Right lobe of liver (tissue), 6 donors: ENCODE measurements at regions not wholly inside any gene's neighbourhood (a gene's known extent, or its start where the extent isn't known, plus 50 kb on each side); places are given as distances from the start of the nearest gene placed in this dataset.

Experiments used
- ATAC-seq, 4 donors: fragments of 200-7000 bp; cut with Tn5 transposase; one replicate each; pipeline ENCODE4 v1.9.1; 2020; ENCODE audit warnings: mild to moderate bottlenecking in 4 of 4, moderate library complexity in 4 of 4
- DNase-seq, 3 donors: peaks; one replicate each; pipeline ENCODE4 v3.0.0-alpha.2; 2020
- H3K27ac ChIP-seq, 3 donors: fragments of 200-600 bp; one replicate each; pipeline ENCODE4 v1.8.0; 2022
- H3K27me3 ChIP-seq, 2 donors: fragments of 200-600 bp; one replicate each; pipeline ENCODE4 v1.8.0; 2022
- H3K36me3 ChIP-seq, 4 donors: fragments of 200-600 bp; sonication (generic) in 1 of 4; one replicate each; pipeline versions ENCODE4 v1.5.1 to v1.8.0; 2017 to 2022; ENCODE audit warnings: control low read depth in 1 of 4
- H3K4me1 ChIP-seq, 4 donors: fragments of 200-600 bp; sonication (generic) in 1 of 4; one replicate each; pipeline versions ENCODE4 v1.5.1 to v1.8.0; 2017 to 2022; ENCODE audit warnings: control low read depth in 1 of 4
- H3K4me3 ChIP-seq, 3 donors: fragments of 200-600 bp; one replicate each; pipeline ENCODE4 v1.8.0; 2022
- H3K9me3 ChIP-seq, 4 donors: fragments of 200-600 bp; sonication (generic) in 1 of 4; one replicate each; pipeline versions ENCODE4 v1.5.1 to v1.8.0; 2017 to 2022; ENCODE audit warnings: control low read depth in 1 of 4
- CTCF ChIP-seq, 4 donors: fragments of 200-600 bp in 3 of 4; fragments of 450-650 bp in 1 of 4; IDR thresholded peaks; one replicate each; pipeline versions ENCODE4 v1.5.1 to v1.8.0; 2016 to 2022; ENCODE audit warnings: antibody characterized with exemption in 4 of 4, mild to moderate bottlenecking in 2 of 4
- POLR2A ChIP-seq: fragments of 450-650 bp; IDR thresholded peaks from one replicate; pipeline ENCODE4 v1.6.1; 2017; ENCODE audit warnings: antibody characterized with exemption, mild to moderate bottlenecking
- WGBS: methylation state at CpG from one replicate; pipeline ENCODE4 v1.1.6; 2018; ENCODE audit warnings: low coverage, low lambda C conversion rate; ENCODE audit not compliant: insufficient coverage; ENCODE audit errors: missing lambda C conversion rate; 5-methylcytosine and 5-hydroxymethylcytosine counted together
- intact Hi-C, 2 donors: fragments of 100-400 bp; cut with DNase I; formaldehyde crosslinking; loops; one replicate each; pipeline versions ENCODE4 v1.11.2 to v1.14.1; 2022
- donor health status: DM: no; HTN: yes; CAD: no.
- donor health status: DM: no; HTN: no; CAD: no.
- donor health status: DM: no; HTN: no; CAD: no.
- donor health status: DM: no; HTN: yes; CAD: no.
- donor health status: DM: no; HTN: yes; CAD: no.

GRCh38 chr13:84455143-84455905 lies 573.0 kb upstream of the SLITRK1 start:
- H3K36me3 ChIP-seq, result no peaks in the 10 kb centered on the region
- H3K27ac ChIP-seq, result no peak overlapping the region
- TF ChIP-seq POLR2A, result no peak
- TF ChIP-seq CTCF (IDR thresholded peaks at IDR 0.05), result no peak
- H3K4me3 ChIP-seq, result no peak overlapping the region
- H3K27me3 ChIP-seq, result no peaks in the 10 kb centered on the region
- WGBS, result 70% methylated on average over 3 of the region's 7 CpGs
- DNase-seq (no peak), ATAC-seq (no peak)
- intact Hi-C loops, result no loop called here
- no peaks in the 10 kb centered on the region for H3K9me3 ChIP-seq
- no peaks in the 10 kb centered on the region for H3K4me1 ChIP-seq

- H3K4me1 ChIP-seq, result no peaks in the 10 kb centered on the region
- H3K27ac ChIP-seq, result no peak overlapping the region
- TF ChIP-seq POLR2A (no peak), CTCF (IDR thresholded peaks at IDR 0.05) (no peak)
- H3K4me3 ChIP-seq, result no peak overlapping the region
- H3K36me3 ChIP-seq, result no peaks in the 10 kb centered on the region
- ATAC-seq, result no peak
- WGBS, result 67% methylated on average over 2 of the region's 4 CpGs
- H3K9me3 ChIP-seq, result no peaks in the 10 kb centered on the region
- H3K27me3 ChIP-seq, result no peaks in the 10 kb centered on the region
- no peak for DNase-seq
- intact Hi-C loops, result no loop called here
Measured at GRCh38 chr13:84447640-84447978, 565.3 kb upstream of the SLITRK1 start.

DNA sequence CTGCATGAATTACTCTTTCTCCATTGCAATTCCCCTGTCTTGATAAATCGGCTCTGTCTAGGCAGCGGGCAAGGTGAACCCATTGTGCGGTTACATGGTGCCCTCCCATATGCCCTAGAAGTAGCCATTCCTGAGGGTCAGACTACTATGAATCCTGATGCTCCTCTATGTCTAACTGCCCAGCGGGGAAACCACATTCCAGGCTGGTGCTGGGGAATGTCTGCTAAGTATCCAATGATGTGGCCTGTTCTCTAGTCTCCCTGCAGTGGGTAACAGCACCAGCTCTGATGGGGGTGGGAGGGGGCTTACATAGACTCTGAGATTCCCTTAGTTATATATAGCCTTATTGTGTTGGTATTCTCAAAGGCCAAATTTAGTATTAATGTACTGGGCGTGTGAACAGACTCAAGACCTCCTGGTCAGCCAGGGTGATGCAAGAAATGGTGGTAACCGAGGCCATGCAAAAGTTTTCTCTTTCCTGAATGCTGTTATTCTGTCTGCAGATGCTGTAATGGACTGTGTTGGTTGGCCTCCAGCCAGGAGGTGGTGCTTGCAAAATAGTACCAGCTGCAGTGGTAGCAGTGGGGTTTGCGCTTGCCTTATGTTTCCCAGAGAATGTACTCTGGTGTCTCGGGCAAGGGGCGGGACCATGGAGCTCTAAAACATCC lies 564.8 kb upstream of the SLITRK1 start:
- 49% methylated on average over 6 of the region's 9 CpGs for WGBS

DNA sequence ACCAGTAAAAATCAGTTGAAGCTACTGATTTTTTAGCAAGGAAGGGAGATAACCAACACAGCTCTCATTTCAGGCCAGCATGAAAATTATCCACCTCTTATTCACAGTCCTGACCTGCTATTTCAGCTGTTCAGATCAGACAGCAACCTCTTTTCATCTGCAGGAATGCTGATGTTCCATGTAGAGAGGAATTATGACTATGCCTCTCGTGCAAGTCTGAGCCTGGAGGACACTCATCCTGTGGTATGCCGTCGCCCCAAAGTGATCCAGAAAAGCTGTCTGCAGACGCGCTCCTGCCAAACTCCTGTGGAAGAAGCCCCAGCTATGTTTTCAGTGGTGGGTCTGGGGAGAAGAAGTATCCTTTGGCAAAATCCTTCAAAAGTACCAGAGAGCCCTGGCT lies 563.5 kb upstream of the SLITRK1 start:
- no peak for ATAC-seq
- intact Hi-C loops, result no loop called here
- no peaks in the 10 kb centered on the region for H3K9me3 ChIP-seq
- H3K4me3 ChIP-seq, result no peak overlapping the region
- no peak for DNase-seq
- no peak overlapping the region for H3K27ac ChIP-seq
- TF ChIP-seq POLR2A (no peak), CTCF (IDR thresholded peaks at IDR 0.05) (no peak)
- WGBS, result 77% methylated on average over 3 of the region's 5 CpGs
- H3K36me3 ChIP-seq, result no peaks in the 10 kb centered on the region
- no peaks in the 10 kb centered on the region for H3K4me1 ChIP-seq
- no peaks in the 10 kb centered on the region for H3K27me3 ChIP-seq

More for the DNA sequence above, 564.8 kb upstream of the SLITRK1 start:
- Histone ChIP-seq H3K27me3 (no peaks in the 10 kb centered on the region), H3K4me3 (no peak overlapping the region), H3K27ac (no peak overlapping the region), H3K36me3 (no peaks in the 10 kb centered on the region), H3K4me1 (no peaks in the 10 kb centered on the region), H3K9me3 (no peaks in the 10 kb centered on the region)
- intact Hi-C loops, result no loop called here
- ATAC-seq (no peak), DNase-seq (no peak)
- no peak for TF ChIP-seq POLR2A
- TF ChIP-seq CTCF (IDR thresholded peaks at IDR 0.05), result no peak
